Astrocyte of the cerebellum (primary cell): ENCODE measurements at regions not wholly inside any gene's neighbourhood (a gene's known extent, or its start where the extent isn't known, plus 50 kb on each side); places are given as distances from the start of the nearest gene placed in this dataset.

Experiments
- DNase-seq: peaks from one replicate; pipeline ENCODE4 v3.0.0-alpha.2; 2011; ENCODE audit warnings: low read depth
- H3K4me3 ChIP-seq: 2 replicates; pipeline ENCODE4 v1.5.1; 2011; ENCODE audit warnings: mild to moderate bottlenecking, low read depth, low read length, moderate library complexity
- in situ Hi-C: cut with HindIII; loops from 2 replicates; pipeline ENCODE4 v1.10.0; 2017; ENCODE audit warnings: low sequenced_read_pairs
- TF ChIP-seq, protein P1 (sequence below): IDR thresholded peaks from 2 replicates; pipeline ENCODE4 v1.5.1; 2012; ENCODE audit warnings: low read length, low read depth, moderate library complexity, mild to moderate bottlenecking; ENCODE audit errors: missing control alignments

DNA sequence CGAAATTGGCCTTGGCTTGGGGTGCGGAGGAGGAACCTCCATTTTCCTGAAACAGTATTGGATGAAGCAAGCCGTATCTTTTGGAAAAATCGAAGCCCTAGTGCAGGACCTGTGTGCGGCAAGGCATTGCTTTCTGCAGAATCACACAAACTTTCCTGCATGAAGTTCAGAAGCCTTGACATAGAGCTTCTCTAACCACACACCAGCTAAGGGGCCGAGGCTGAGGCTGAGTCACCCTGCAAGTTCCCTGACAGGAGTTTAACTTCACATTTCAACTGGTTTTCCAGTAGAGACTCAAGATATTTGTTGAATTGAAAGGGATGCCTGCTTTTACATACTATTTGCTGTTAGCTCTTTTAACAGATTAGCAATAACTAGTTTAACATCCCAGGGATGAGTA, 67.8 kb downstream of the TCF20 start:
- in situ Hi-C loops, result no loop called here
- no peak overlapping the region for H3K4me3 ChIP-seq
- peak; percentile 18 for DNase-seq
- TF ChIP-seq, protein P1, sequence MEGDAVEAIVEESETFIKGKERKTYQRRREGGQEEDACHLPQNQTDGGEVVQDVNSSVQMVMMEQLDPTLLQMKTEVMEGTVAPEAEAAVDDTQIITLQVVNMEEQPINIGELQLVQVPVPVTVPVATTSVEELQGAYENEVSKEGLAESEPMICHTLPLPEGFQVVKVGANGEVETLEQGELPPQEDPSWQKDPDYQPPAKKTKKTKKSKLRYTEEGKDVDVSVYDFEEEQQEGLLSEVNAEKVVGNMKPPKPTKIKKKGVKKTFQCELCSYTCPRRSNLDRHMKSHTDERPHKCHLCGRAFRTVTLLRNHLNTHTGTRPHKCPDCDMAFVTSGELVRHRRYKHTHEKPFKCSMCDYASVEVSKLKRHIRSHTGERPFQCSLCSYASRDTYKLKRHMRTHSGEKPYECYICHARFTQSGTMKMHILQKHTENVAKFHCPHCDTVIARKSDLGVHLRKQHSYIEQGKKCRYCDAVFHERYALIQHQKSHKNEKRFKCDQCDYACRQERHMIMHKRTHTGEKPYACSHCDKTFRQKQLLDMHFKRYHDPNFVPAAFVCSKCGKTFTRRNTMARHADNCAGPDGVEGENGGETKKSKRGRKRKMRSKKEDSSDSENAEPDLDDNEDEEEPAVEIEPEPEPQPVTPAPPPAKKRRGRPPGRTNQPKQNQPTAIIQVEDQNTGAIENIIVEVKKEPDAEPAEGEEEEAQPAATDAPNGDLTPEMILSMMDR, result no peak

DNA sequence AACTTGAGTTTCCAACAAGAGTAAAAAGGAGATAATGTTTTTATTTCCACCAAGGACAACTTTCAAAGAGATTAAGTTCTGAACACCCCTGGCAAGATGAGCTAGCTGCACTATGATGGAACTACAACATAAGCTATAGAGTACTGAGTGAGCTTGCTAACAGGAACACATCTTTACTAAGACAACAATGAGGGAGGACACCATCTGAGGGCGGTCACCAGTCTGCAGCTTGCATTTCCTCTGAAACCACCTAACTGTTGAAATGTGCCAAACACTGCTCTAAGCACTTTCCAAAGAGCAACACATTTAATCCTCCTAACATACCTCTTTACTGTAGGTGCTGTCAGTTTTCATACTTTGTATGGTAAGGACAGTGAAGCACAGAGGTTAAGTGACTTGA, 68.4 kb downstream of the TCF20 start:
- H3K4me3 ChIP-seq, result no peak overlapping the region
- DNase-seq, result no peak
- TF ChIP-seq, protein P1, result no peak
- in situ Hi-C loops, result no loop called here

DNA sequence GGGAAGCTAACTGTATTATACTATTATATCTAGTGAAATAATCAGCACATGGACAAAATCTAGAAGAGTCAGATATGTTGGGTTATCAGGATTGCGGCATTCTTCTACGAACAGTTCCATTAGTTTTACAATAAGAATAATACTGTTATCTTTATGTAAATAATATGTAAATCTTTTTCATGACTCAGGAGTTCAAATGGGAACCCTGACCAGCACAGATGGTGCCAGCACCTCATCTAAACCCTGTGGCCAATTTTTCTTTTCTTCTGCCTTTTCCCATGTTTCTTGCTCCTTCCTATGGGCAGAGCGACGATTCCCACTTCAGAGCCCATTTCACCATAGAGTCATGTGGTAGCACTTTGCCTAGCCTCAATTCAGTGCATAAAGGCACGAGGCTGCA, 68.4 kb upstream of the CYP2D6 start:
- no peak for DNase-seq
- no peak overlapping the region for H3K4me3 ChIP-seq
- in situ Hi-C loops, result no loop called here
- TF ChIP-seq, protein P1, result no peak

DNA sequence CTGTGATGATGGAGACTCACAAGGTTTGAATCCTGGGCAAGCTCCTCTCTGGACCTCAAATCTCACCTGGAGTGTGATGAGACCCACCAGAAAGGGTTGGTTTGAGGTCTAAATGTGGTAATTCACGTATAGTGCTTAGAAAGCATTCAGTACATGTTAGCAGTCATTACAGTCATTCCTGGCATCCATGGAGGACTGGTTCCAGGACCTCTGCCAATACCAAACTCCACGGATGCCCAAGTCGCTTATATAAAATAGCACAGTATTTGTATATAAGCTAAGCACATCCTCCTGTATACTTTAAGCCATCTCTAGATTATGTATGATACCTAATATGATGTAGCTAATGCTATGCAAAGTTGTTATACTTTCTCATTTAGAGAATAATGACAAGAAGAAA, 67.6 kb upstream of the CYP2D6 start:
- TF ChIP-seq, protein P1, result no peak
- no peak overlapping the region for H3K4me3 ChIP-seq
- DNase-seq, result no peak
- in situ Hi-C loops, result no loop called here

DNA sequence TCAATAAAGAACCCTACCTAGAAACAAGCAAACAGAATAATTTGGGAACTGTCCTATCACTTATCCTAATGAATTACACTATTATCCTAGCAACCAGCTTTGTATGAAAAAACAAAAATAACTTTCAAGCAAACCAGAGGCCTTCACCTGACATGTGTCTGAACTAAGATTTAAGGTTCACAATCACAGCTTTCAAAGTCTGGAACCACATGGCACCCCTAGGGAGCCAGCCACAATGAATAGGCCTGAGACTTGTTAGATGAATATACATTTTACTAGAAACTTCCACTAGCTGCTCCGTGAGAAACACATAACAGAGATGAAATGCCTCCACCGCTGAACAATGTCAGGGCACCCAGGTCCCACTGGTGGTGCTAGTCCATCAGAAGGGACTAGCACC, 65.8 kb upstream of the CYP2D6 start:
- TF ChIP-seq, protein P1, result no peak
- in situ Hi-C loops, result no loop called here
- no peak for DNase-seq
- H3K4me3 ChIP-seq, result no peak overlapping the region

DNA sequence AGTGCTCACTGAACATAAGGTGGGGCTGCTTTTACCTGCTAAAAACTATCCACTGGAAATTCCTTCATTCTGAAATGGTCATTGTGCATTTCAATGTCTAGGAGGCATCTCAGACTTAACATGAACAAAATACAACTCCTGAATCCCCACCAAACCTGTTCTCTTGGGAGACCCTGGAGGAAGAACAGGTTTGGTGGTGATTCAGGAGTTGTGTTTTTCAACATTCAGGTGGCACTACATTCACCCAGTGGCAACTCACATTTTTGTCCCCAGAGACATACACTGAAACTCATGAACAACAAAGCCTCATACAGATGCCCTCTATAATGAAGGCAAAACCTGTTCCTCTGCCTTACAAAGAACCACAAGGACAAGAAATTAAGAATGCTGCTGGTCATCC, 64.3 kb upstream of the CYP2D6 start:
- TF ChIP-seq, protein P1, result no peak
- H3K4me3 ChIP-seq, result no peak overlapping the region
- in situ Hi-C loops, result no loop called here
- no peak for DNase-seq
